Thyroid gland (tissue), 4 donors: ENCODE measurements at regions not wholly inside any gene's neighbourhood (a gene's known extent, or its start where the extent isn't known, plus 50 kb on each side); places are given as distances from the start of the nearest gene placed in this dataset.
"Not testable (repeated sequence)": the region's sequence is repeated elsewhere in the genome, so short reads cannot be mapped to it uniquely, and the experiment has no call there.

Source experiments
- DNase-seq, 2 donors: peaks; one replicate each; pipeline ENCODE4 v3.0.0-alpha.2; 2019
- H3K27ac ChIP-seq, 3 donors: fragments of 200-600 bp; sonication (generic); 1 replicate in 2 of 3; 2 replicates in 1 of 3; pipeline ENCODE4 v1.5.1; 2016 to 2019; ENCODE audit warnings: mild to moderate bottlenecking in 1 of 3, moderate library complexity in 1 of 3
- H3K27me3 ChIP-seq: fragments of 200-600 bp; sonication (generic); one replicate; pipeline ENCODE4 v1.5.1; 2019
- H3K36me3 ChIP-seq, 2 donors: fragments of 200-600 bp; sonication (generic); one replicate each; pipeline ENCODE4 v1.5.1; 2016 to 2019
- H3K4me1 ChIP-seq, 2 donors: fragments of 200-600 bp; sonication (generic); one replicate each; pipeline ENCODE4 v1.5.1; 2017 to 2019
- H3K4me3 ChIP-seq, 3 donors: fragments of 200-600 bp; sonication (generic); replicated peaks in 1 of 3; 1 replicate in 2 of 3; 2 replicates in 1 of 3; pipeline ENCODE4 v1.5.1; 2016; ENCODE audit warnings: mild to moderate bottlenecking in 1 of 3
- H3K9me3 ChIP-seq: fragments of 200-600 bp; sonication (generic); one replicate; pipeline ENCODE4 v1.5.1; 2017
- POLR2A ChIP-seq, 2 donors: fragments of 450-650 bp; IDR thresholded peaks; one replicate each; pipeline ENCODE4 v1.6.1; 2017; ENCODE audit warnings: antibody characterized with exemption in 2 of 2, mild to moderate bottlenecking in 2 of 2, moderate library complexity in 1 of 2
- WGBS, 2 donors: methylation state at CpG; one replicate each; pipeline ENCODE4 v1.1.5; 2017; 5-methylcytosine and 5-hydroxymethylcytosine counted together
- intact Hi-C: fragments of 100-400 bp; cut with DNase I; formaldehyde crosslinking; loops from one replicate; pipeline ENCODE4 v1.15.1; 2023
- TF ChIP-seq, protein P1 (sequence below), 6 experiments: fragments of 200-600 bp in 3 of 6; fragments of 450-650 bp in 3 of 6; sonication (generic) in 3 of 6; IDR thresholded peaks; one replicate each; pipeline ENCODE4 v1.5.1; 2016 to 2019; ENCODE audit warnings: antibody characterized with exemption in 6 of 6, mild to moderate bottlenecking in 2 of 6, inconsistent platforms in 1 of 6, moderate library complexity in 1 of 6

DNA sequence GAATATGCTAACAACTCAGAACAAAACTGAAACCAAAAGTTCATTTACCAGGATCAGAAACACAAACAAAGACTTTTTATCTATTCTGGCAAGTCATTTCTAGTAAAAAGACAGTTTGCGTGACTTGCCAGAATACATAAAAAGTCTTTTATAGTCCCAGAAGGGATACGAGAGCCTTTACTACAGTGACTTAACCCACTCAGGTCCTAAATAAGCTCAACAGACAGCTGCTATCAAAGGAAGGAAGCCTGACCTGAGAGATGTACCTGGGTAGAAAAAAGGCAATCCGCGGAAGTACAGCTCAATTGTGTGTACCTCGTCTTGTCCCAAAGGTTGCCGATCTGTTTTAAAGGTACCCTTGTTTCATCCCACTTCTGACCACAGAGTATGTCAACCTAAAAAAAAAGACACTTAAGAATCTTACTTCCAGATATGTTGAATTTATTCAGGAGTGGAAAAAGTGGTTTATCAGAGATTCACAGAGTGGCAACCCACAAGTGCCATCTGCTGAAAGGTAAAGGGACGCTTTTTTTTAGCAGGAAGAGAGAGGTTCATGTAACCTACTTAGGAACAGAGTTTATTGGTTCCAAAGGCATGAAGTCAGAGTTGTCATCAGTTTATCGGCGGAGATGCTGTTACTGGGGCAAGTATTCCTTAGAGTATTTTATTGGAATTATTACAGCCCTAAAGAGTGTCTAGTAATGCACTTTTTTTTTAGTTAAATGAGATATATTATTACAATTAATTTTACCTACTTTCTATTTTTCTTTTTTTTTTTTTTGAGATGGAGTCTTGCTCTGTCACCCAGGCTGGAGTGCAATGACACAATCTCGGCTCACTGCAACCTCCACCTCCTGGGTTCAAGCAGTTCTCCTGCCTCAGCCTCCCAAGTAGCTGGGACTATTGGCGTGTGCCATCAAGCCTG is 69.7 kb upstream of the C1QTNF9B start:
- Histone ChIP-seq H3K9me3 (no peaks in the 10 kb centered on the region), H3K4me3 (no peak overlapping the region), H3K27me3 (no peaks in the 10 kb centered on the region), H3K4me1 (peaks cover 0 to 8% of the 10 kb centered on the region in 2 donors), H3K27ac (peak overlapping the region in 1 of 3 donors; percentile 33), H3K36me3 (no peaks in the 10 kb centered on the region)
- intact Hi-C loops: no loop called here
- WGBS, 2 donors: 68 to 81% methylated on average over 11 of the region's 11 CpGs
- TF ChIP-seq POLR2A (IDR thresholded peaks at IDR 0.05): no peak
- TF ChIP-seq, protein P1, sequence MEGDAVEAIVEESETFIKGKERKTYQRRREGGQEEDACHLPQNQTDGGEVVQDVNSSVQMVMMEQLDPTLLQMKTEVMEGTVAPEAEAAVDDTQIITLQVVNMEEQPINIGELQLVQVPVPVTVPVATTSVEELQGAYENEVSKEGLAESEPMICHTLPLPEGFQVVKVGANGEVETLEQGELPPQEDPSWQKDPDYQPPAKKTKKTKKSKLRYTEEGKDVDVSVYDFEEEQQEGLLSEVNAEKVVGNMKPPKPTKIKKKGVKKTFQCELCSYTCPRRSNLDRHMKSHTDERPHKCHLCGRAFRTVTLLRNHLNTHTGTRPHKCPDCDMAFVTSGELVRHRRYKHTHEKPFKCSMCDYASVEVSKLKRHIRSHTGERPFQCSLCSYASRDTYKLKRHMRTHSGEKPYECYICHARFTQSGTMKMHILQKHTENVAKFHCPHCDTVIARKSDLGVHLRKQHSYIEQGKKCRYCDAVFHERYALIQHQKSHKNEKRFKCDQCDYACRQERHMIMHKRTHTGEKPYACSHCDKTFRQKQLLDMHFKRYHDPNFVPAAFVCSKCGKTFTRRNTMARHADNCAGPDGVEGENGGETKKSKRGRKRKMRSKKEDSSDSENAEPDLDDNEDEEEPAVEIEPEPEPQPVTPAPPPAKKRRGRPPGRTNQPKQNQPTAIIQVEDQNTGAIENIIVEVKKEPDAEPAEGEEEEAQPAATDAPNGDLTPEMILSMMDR (IDR thresholded peaks at IDR 0.05): no peak
- no peak for DNase-seq

DNA sequence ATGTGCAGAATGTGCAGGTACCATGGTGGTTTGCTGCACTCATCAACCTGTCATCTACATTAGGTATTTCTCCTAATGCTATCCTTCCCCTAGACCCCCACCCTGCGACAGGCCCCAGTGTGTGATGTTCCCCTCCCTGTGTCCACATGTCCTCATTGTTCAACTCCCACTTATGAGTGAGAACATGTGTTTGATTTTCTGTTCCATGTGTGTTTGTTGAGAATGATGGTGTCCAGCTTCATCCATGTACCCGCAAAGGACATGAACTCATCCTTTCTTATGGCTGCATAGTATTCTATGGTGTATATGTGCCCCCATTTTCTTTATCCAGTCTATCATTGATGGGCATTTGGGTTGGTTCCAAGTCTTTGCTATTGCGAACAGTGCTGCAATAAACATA is 70.5 kb upstream of the C1QTNF9B start:
- WGBS, 2 donors: 98 to 100% methylated on average over 3 of the region's 3 CpGs
- DNase-seq, intact Hi-C loops, H3K36me3 ChIP-seq, H3K4me3 ChIP-seq, H3K27me3 ChIP-seq, H3K27ac ChIP-seq, H3K9me3 ChIP-seq, H3K4me1 ChIP-seq: not testable (repeated sequence)

DNA sequence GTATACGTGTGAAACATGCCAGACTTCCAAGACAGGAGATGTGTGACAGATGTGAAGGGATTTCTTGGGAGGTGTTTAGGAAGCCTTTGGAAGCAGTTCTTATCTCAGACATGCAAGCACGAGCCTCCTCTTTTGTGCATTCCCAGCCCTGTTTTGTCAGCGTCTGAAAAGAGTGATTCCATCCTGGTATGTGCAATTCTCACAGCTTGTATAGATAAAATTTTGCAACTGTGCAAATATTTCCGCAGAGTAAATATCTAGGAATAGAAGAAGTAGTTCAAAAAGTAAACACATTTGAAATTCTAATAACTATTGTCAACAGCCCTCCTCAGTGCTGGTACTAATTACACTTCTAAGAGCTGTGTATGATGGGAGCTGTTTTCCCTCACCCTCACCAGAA is 72.3 kb upstream of the C1QTNF9B start:
- Histone ChIP-seq H3K9me3 (no peaks in the 10 kb centered on the region), H3K36me3 (no peaks in the 10 kb centered on the region), H3K27ac (no peak overlapping the region), H3K4me3 (no peak overlapping the region), H3K27me3 (no peaks in the 10 kb centered on the region), H3K4me1 (peaks cover 0 to 8% of the 10 kb centered on the region in 2 donors)
- intact Hi-C loops: no loop called here
- no peak for DNase-seq
- WGBS, 2 donors: 59 to 63% methylated on average over 4 of the region's 4 CpGs
- TF ChIP-seq, protein P1 (IDR thresholded peaks at IDR 0.05): no peak
- TF ChIP-seq POLR2A (IDR thresholded peaks at IDR 0.05): no peak

DNA sequence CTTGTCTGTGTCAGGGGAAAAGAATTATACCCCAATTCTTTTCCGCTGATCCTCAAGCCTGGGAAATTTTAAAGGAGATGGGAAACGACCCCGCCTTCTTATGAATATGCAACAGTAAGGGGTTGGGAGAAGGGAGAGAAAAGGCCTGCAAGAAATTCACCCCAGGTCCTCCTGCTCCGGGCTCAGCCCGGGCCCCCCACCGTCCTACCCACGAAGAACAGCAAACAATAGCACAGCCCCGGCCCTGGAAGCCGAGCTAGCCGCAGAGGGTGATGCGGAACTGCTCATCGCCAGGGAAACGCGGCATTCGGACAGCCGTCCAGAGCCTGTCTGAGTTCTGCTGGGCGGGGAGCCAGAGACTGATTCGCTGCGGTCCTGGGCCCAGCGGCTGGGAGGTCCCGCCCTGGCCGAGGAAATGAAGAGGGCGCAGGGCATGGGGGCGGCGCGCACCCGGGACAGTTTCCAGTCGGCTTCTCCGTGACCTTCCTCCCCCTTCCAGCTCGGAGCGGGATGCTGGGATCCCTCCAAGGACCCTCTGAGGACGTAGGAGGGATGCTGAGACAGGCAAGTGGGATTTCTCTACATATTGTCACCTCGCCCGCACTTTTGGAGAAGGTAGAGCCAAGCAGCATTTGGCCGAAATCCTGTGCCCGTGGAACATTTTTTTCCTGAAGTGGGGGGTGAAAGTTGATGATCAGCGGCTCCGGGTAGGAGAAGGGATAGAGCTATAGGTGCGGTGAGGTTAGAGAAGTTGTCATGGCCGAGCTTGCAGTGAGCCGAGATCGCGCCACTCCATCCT is 82.3 kb upstream of the C1QTNF9B start:
- 1 to 3% methylated on average over 28 to 43 of the region's 43 CpGs for WGBS, 2 donors
- peak; percentile 83 to 90 for DNase-seq
- Histone ChIP-seq H3K4me3 (peak overlapping the region; percentile 5 to 44 (median 41)), H3K27ac (peak overlapping the region in 1 of 3 donors; percentile 45), H3K4me1 (peaks cover 0 to 9% of the 10 kb centered on the region in 2 donors), H3K9me3 (no peaks in the 10 kb centered on the region), H3K27me3 (no peaks in the 10 kb centered on the region), H3K36me3 (no peaks in the 10 kb centered on the region)
- intact Hi-C loops: no loop called here
- TF ChIP-seq, protein P1 (IDR thresholded peaks at IDR 0.05): no peak
- TF ChIP-seq POLR2A (IDR thresholded peaks at IDR 0.05): no peak

DNA sequence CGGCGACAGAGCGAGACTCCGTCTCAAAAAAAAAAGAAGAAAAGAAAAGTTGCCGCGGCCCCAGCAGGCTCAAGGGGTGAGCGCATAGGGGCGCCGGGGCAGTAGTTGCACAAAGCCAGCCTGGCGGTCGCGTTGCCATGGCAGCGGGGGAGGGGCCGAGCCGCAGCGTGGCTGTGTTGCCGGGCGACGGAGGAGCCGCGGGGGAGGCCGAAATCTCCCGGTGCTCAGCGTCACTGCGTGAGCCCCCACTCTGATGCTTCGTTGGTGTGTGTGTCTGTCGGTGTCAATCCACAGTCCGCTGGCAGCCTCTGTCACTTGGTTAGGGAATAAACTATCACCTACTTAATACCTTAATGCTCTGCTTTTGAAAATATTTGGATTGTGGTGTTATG is 82.9 kb upstream of the C1QTNF9B start:
- intact Hi-C loops: no loop called here
- peak; percentile 84 for DNase-seq

More for the DNA sequence above, 82.9 kb upstream of the C1QTNF9B start:
- peak overlapping the region; percentile 5 to 44 (median 41) for H3K4me3 ChIP-seq
- H3K9me3 ChIP-seq: no peaks in the 10 kb centered on the region
- peaks cover 4 to 14% of the 10 kb centered on the region in 2 donors for H3K4me1 ChIP-seq
- no peaks in the 10 kb centered on the region for H3K36me3 ChIP-seq
- no peaks in the 10 kb centered on the region for H3K27me3 ChIP-seq
- 1% methylated on average over 23 to 28 of the region's 28 CpGs for WGBS, 2 donors
- peak in 1 of 2 donors; percentile 22 for TF ChIP-seq POLR2A (IDR thresholded peaks at IDR 0.05)
- TF ChIP-seq, protein P1 (IDR thresholded peaks at IDR 0.05): no peak
- peak overlapping the region in 1 of 3 donors; percentile 45 for H3K27ac ChIP-seq
